ENCODE measurements at regions not wholly inside any gene's neighbourhood (a gene's known extent, or its start where the extent isn't known, plus 50 kb on each side); places are given as distances from the start of the nearest gene placed in this dataset.
"Not testable (repeated sequence)": the region's sequence is repeated elsewhere in the genome, so short reads cannot be mapped to it uniquely, and the experiment has no call there.

DNA sequence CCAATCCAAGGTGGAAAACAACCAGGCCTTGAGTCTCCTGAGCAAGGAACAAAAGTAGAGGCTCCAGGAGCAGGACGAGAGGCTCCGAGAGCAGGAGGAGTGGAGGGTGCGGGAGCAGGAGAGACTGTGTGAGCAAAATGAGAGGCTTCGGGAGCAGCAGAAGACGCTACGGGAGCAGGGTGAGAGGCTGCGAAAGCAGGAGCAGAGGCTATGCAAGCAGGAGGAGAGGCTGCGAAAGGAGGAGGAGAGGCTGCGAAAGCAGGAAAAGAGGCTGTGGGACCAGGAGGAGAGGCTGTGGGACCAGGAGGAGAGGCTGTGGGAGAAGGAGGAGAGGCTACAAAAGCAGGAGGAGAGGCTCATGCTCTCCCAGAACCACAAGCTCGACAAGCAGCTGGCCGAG is 60.3 kb upstream of the UBE2Q2 start:
- no peak overlapping the region for H3K4me3 Mint-ChIP-seq (ENCODE audit: unreplicated experiment)
- H3K36me3 Mint-ChIP-seq (ENCODE audit: low read depth, unreplicated experiment), result peaks cover 3% of the 10 kb centered on the region
- H3K9me3 Mint-ChIP-seq (ENCODE audit: unreplicated experiment), result no peaks in the 10 kb centered on the region
- H3K4me1 Mint-ChIP-seq (ENCODE audit: unreplicated experiment), result no peaks in the 10 kb centered on the region
- DNase-seq (ENCODE audit: low spot score), result no peak
- TF ChIP-seq CTCF (IDR thresholded peaks at IDR 0.05; ENCODE audit: unreplicated experiment), result no peak
- no peak overlapping the region for H3K27ac Mint-ChIP-seq (ENCODE audit: unreplicated experiment)
- H3K27me3 Mint-ChIP-seq (ENCODE audit: unreplicated experiment), result peaks cover 12% of the 10 kb centered on the region

GRCh38 chr15:75780995-75781394 is 62.3 kb upstream of the UBE2Q2 start:
- H3K4me3 Mint-ChIP-seq (ENCODE audit: unreplicated experiment); H3K27ac Mint-ChIP-seq (ENCODE audit: unreplicated experiment); H3K36me3 Mint-ChIP-seq (ENCODE audit: low read depth, unreplicated experiment); DNase-seq (ENCODE audit: low spot score); H3K9me3 Mint-ChIP-seq (ENCODE audit: unreplicated experiment); H3K4me1 Mint-ChIP-seq (ENCODE audit: unreplicated experiment): not testable (repeated sequence)
- H3K27me3 Mint-ChIP-seq (ENCODE audit: unreplicated experiment), result peaks cover 10% of the 10 kb centered on the region

DNA sequence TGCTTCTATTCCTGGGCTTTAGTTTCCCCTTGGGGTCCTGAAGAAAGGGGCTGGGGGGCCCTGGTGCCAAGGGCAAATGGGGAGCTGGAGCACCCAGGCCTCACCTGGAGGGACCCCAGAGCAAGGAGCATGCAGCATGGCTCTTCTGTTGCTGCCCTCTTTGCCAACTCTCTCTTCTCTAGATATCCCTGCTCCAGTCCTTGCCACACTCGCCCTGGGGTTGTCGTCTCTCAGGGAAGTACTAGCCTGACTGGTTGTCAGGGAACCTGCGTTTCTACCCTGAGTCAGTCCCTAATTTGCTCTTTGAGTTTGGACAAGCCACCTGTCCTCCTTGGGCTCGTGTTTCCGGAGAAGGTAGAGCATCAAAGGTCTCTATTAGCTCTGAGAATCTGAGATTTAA is 63.7 kb upstream of the UBE2Q2 start:
- Mint-ChIP-seq H3K27me3 (ENCODE audit: unreplicated experiment) (peaks cover 10% of the 10 kb centered on the region), H3K27ac (ENCODE audit: unreplicated experiment) (no peak overlapping the region), H3K9me3 (ENCODE audit: unreplicated experiment) (no peaks in the 10 kb centered on the region), H3K4me1 (ENCODE audit: unreplicated experiment) (no peaks in the 10 kb centered on the region), H3K4me3 (ENCODE audit: unreplicated experiment) (no peak overlapping the region), H3K36me3 (ENCODE audit: low read depth, unreplicated experiment) (peaks cover 3% of the 10 kb centered on the region)
- no peak for TF ChIP-seq CTCF (IDR thresholded peaks at IDR 0.05; ENCODE audit: unreplicated experiment)
- DNase-seq (ENCODE audit: low spot score), result no peak

- H3K27me3 Mint-ChIP-seq (ENCODE audit: unreplicated experiment); H3K9me3 Mint-ChIP-seq (ENCODE audit: unreplicated experiment); H3K36me3 Mint-ChIP-seq (ENCODE audit: low read depth, unreplicated experiment); DNase-seq (ENCODE audit: low spot score); H3K27ac Mint-ChIP-seq (ENCODE audit: unreplicated experiment); H3K4me3 Mint-ChIP-seq (ENCODE audit: unreplicated experiment); H3K4me1 Mint-ChIP-seq (ENCODE audit: unreplicated experiment): not testable (repeated sequence)
Measured at GRCh38 chr15:75776871-75777610, 64.4 kb upstream of the CSPG4 start.

GRCh38 chr15:75776065-75776423 is 63.4 kb upstream of the CSPG4 start:
- H3K4me3 Mint-ChIP-seq (ENCODE audit: unreplicated experiment), result no peak overlapping the region
- no peak for DNase-seq (ENCODE audit: low spot score)
- H3K27me3 Mint-ChIP-seq (ENCODE audit: unreplicated experiment), result peaks cover 5% of the 10 kb centered on the region
- no peak for TF ChIP-seq CTCF (IDR thresholded peaks at IDR 0.05; ENCODE audit: unreplicated experiment)
- peaks cover 3% of the 10 kb centered on the region for H3K4me1 Mint-ChIP-seq (ENCODE audit: unreplicated experiment)
- no peaks in the 10 kb centered on the region for H3K9me3 Mint-ChIP-seq (ENCODE audit: unreplicated experiment)
- H3K27ac Mint-ChIP-seq (ENCODE audit: unreplicated experiment), result no peak overlapping the region
- H3K36me3 Mint-ChIP-seq (ENCODE audit: low read depth, unreplicated experiment), result no peaks in the 10 kb centered on the region

GRCh38 chr15:75775296-75776064 is 62.8 kb upstream of the CSPG4 start:
- no peak for TF ChIP-seq CTCF (IDR thresholded peaks at IDR 0.05; ENCODE audit: unreplicated experiment)
- Mint-ChIP-seq H3K4me1 (ENCODE audit: unreplicated experiment) (peaks cover 6% of the 10 kb centered on the region), H3K9me3 (ENCODE audit: unreplicated experiment) (no peaks in the 10 kb centered on the region), H3K27ac (ENCODE audit: unreplicated experiment) (no peak overlapping the region), H3K27me3 (ENCODE audit: unreplicated experiment) (peaks cover 5% of the 10 kb centered on the region), H3K4me3 (ENCODE audit: unreplicated experiment) (no peak overlapping the region), H3K36me3 (ENCODE audit: low read depth, unreplicated experiment) (no peaks in the 10 kb centered on the region)
- no peak for DNase-seq (ENCODE audit: low spot score)

DNA sequence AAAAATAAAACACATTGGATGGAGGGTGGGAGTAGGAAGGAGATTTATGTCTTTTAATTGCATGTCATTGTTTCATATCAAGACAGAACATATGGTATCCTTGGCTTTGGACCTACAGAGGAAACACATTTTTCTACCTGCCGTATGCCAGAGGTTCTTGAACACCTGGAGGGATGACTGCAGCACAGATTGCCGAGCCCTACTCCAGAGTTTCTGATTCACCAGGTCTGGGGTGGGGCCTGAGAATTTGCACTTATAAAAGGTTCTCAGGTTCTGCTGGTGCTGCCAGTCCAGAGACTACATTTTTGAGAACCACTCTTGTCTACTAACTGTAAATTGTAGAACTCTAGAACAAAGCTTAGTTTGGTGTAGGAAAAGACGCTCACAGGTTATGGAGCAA is 61.3 kb upstream of the CSPG4 start:
- not testable (repeated sequence) for DNase-seq (ENCODE audit: low spot score); H3K27me3 Mint-ChIP-seq (ENCODE audit: unreplicated experiment); H3K36me3 Mint-ChIP-seq (ENCODE audit: low read depth, unreplicated experiment); H3K4me3 Mint-ChIP-seq (ENCODE audit: unreplicated experiment); H3K9me3 Mint-ChIP-seq (ENCODE audit: unreplicated experiment); H3K27ac Mint-ChIP-seq (ENCODE audit: unreplicated experiment); H3K4me1 Mint-ChIP-seq (ENCODE audit: unreplicated experiment)

DNA sequence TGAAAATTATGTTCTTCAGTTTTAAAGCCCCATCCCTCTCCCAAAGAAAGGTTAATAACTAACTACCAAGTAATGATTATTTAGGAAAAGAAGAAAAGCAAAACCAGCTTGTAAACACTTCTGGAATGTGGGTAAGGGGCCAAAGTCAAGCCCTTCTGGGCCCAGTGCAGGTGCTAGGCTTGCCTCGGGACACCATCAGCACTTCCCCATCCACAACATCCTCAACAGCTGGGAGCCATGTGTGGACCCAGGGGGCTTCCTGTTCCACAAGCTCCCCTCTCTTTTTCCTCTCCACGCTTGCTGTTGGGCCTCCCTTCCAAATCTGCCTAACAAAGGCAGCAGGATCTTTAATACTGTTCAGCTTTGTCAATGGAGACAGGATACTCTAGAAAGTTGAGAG is 58.4 kb upstream of the CSPG4 start:
- not testable (repeated sequence) for H3K27me3 Mint-ChIP-seq (ENCODE audit: unreplicated experiment); H3K4me3 Mint-ChIP-seq (ENCODE audit: unreplicated experiment); H3K27ac Mint-ChIP-seq (ENCODE audit: unreplicated experiment); DNase-seq (ENCODE audit: low spot score); H3K36me3 Mint-ChIP-seq (ENCODE audit: low read depth, unreplicated experiment); H3K9me3 Mint-ChIP-seq (ENCODE audit: unreplicated experiment); H3K4me1 Mint-ChIP-seq (ENCODE audit: unreplicated experiment)
